ENCODE measurements at regions not wholly inside any gene's neighbourhood (a gene's known extent, or its start where the extent isn't known, plus 50 kb on each side); places are given as distances from the start of the nearest gene placed in this dataset.

DNA sequence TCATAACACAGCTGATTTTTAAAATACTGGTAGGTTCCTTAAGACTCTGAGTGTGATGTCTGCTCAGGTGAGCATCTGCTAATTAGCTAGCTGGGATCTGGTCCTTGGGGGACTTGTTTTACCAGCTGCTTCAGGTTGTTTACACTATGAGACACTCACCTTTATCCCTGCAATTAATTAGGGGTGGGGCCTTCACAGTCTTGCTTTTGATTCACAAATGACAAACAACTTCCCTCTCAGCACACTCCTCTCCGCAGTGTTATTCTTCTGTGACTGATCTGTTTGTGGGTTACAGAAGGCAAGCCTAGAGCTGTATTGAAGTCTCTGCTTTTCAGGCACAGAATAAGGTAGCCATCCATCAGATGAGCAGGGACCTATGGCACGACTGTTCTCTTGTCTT lies 62.0 kb upstream of the CD83 start:
- Histone ChIP-seq H3K4me1 (ENCODE audit: control insufficient read depth in 1 of 2, insufficient read depth in 2 of 2, low read length in 2 of 2) (no peaks in the 10 kb centered on the region), H4K91ac (ENCODE audit: low read depth, low read length) (no peak overlapping the region), H2BK12ac (ENCODE audit: low read length) (no peak overlapping the region), H3K79me1 (ENCODE audit: low read length) (no peaks in the 10 kb centered on the region), H2BK5ac (ENCODE audit: low read depth, low read length, poor library complexity) (no peak overlapping the region), H2AK5ac (ENCODE audit: low read length) (no peak overlapping the region), H3K9me3 (ENCODE audit: insufficient read depth, low read depth, low read length) (peaks cover 3% of the 10 kb centered on the region), H3K14ac (ENCODE audit: low read length) (no peak overlapping the region), H4K8ac (ENCODE audit: low read depth, low read length) (no peak overlapping the region), H2AFZ (ENCODE audit: insufficient read depth, low read length, poor library complexity) (no peak overlapping the region), H3K4ac (ENCODE audit: low read depth, low read length) (no peak overlapping the region), H3K27me3 (ENCODE audit: insufficient read depth, low read length) (no peaks in the 10 kb centered on the region), H3K9ac (ENCODE audit: low read length) (no peak overlapping the region), H3K4me2 (ENCODE audit: low read length) (no peak overlapping the region), H3K18ac (ENCODE audit: low read length) (no peak overlapping the region), H3K36me3 (ENCODE audit: control insufficient read depth in 1 of 2, insufficient read depth in 2 of 2, low read length in 2 of 2) (no peaks in the 10 kb centered on the region), H4K12ac (ENCODE audit: low read depth, low read length) (no peak overlapping the region), H3K79me2 (ENCODE audit: control insufficient read depth, insufficient read depth, low read length, poor library complexity) (no peaks in the 10 kb centered on the region), H3K23ac (ENCODE audit: low read length) (no peak overlapping the region), H3K27ac (ENCODE audit: low read depth, low read length) (no peak overlapping the region), H3K4me3 (ENCODE audit: low read depth, low read length) (no peak overlapping the region), H2BK120ac (ENCODE audit: insufficient read depth, low read length, poor library complexity) (no peak overlapping the region)
- no CpG with 5 or more reads among the region's 2 CpGs for whole genome bisulfite sequencing (ENCODE audit: extremely low coverage, insufficient coverage, insufficient read length)
- DNase-seq: no peak

DNA sequence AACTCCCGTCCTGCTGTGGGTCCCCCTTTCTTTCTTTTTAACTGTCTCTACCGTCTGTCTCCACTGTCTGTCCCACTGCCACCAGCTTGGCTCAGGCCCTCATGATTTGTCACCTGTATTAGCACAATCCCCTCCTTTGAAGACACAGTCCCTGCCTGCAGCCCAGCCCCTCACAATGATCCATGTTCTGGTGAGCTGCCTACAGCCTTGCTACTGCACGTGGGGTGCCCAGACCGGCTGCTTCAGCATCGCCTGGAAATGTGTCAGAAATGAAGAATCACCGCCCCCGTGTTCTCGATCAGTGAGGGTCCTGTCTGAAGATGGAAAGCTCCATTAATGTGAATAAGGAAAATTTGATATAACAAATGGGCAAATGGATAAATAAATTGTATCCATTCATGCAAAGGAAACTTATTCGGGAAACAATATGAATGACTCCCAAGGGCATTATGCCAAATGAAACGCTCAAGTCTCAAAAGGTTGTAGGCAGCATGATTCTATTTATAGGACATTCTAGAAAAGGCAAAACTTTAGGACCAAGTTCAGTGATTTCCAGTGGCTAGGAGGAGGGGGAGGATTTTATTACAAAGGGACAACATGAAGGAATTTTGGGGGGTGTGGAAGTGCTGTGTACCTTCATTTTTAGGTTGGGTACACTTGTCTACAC lies 59.4 kb upstream of the CD83 start:
- H3K79me1 ChIP-seq (ENCODE audit: low read length): no peaks in the 10 kb centered on the region
- H3K79me2 ChIP-seq (ENCODE audit: control insufficient read depth, insufficient read depth, low read length, poor library complexity): no peaks in the 10 kb centered on the region
- no peak overlapping the region for H4K12ac ChIP-seq (ENCODE audit: low read depth, low read length)
- H3K36me3 ChIP-seq (ENCODE audit: control insufficient read depth in 1 of 2, insufficient read depth in 2 of 2, low read length in 2 of 2): no peaks in the 10 kb centered on the region
- H4K8ac ChIP-seq (ENCODE audit: low read depth, low read length): no peak overlapping the region
- no peak for DNase-seq
- no peak overlapping the region for H3K18ac ChIP-seq (ENCODE audit: low read length)
- H2BK5ac ChIP-seq (ENCODE audit: low read depth, low read length, poor library complexity): no peak overlapping the region
- H3K4ac ChIP-seq (ENCODE audit: low read depth, low read length): no peak overlapping the region
- H3K14ac ChIP-seq (ENCODE audit: low read length): no peak overlapping the region
- no peak overlapping the region for H4K91ac ChIP-seq (ENCODE audit: low read depth, low read length)
- no peak overlapping the region for H2AK5ac ChIP-seq (ENCODE audit: low read length)
- no peak overlapping the region for H3K23ac ChIP-seq (ENCODE audit: low read length)
- no peak overlapping the region for H2AFZ ChIP-seq (ENCODE audit: insufficient read depth, low read length, poor library complexity)
- no peak overlapping the region for H3K27ac ChIP-seq (ENCODE audit: low read depth, low read length)
- WGBS (ENCODE audit: extremely low coverage, insufficient coverage, insufficient read length): no CpG with 5 or more reads among the region's 10 CpGs
- no peak overlapping the region for H3K4me2 ChIP-seq (ENCODE audit: low read length)
- no peaks in the 10 kb centered on the region for H3K4me1 ChIP-seq (ENCODE audit: control insufficient read depth in 1 of 2, insufficient read depth in 2 of 2, low read length in 2 of 2)
- no peaks in the 10 kb centered on the region for H3K27me3 ChIP-seq (ENCODE audit: insufficient read depth, low read length)
- H3K9me3 ChIP-seq (ENCODE audit: insufficient read depth, low read depth, low read length): peaks cover 2% of the 10 kb centered on the region
- no peak overlapping the region for H2BK120ac ChIP-seq (ENCODE audit: insufficient read depth, low read length, poor library complexity)
- no peak overlapping the region for H3K9ac ChIP-seq (ENCODE audit: low read length)
- no peak overlapping the region for H3K4me3 ChIP-seq (ENCODE audit: low read depth, low read length)
- H2BK12ac ChIP-seq (ENCODE audit: low read length): no peak overlapping the region

- H3K36me3 ChIP-seq (ENCODE audit: control insufficient read depth in 1 of 2, insufficient read depth in 2 of 2, low read length in 2 of 2): no peaks in the 10 kb centered on the region
- H3K23ac ChIP-seq (ENCODE audit: low read length): no peak overlapping the region
- H3K14ac ChIP-seq (ENCODE audit: low read length): no peak overlapping the region
- H3K4me2 ChIP-seq (ENCODE audit: low read length): no peak overlapping the region
- no peaks in the 10 kb centered on the region for H3K4me1 ChIP-seq (ENCODE audit: control insufficient read depth in 1 of 2, insufficient read depth in 2 of 2, low read length in 2 of 2)
- no peak overlapping the region for H3K9ac ChIP-seq (ENCODE audit: low read length)
- H2BK5ac ChIP-seq (ENCODE audit: low read depth, low read length, poor library complexity): no peak overlapping the region
- no peak overlapping the region for H2BK12ac ChIP-seq (ENCODE audit: low read length)
- H3K79me2 ChIP-seq (ENCODE audit: control insufficient read depth, insufficient read depth, low read length, poor library complexity): no peaks in the 10 kb centered on the region
- no peak overlapping the region for H2BK120ac ChIP-seq (ENCODE audit: insufficient read depth, low read length, poor library complexity)
- no peak overlapping the region for H2AK5ac ChIP-seq (ENCODE audit: low read length)
- H3K79me1 ChIP-seq (ENCODE audit: low read length): no peaks in the 10 kb centered on the region
- no peaks in the 10 kb centered on the region for H3K27me3 ChIP-seq (ENCODE audit: insufficient read depth, low read length)
- H4K8ac ChIP-seq (ENCODE audit: low read depth, low read length): no peak overlapping the region
- no peak overlapping the region for H3K4ac ChIP-seq (ENCODE audit: low read depth, low read length)
- no peak overlapping the region for H3K4me3 ChIP-seq (ENCODE audit: low read depth, low read length)
- DNase-seq: no peak
- no peak overlapping the region for H3K27ac ChIP-seq (ENCODE audit: low read depth, low read length)
- WGBS (ENCODE audit: extremely low coverage, insufficient coverage, insufficient read length): no CpG with 5 or more reads among the region's 3 CpGs
- no peak overlapping the region for H3K18ac ChIP-seq (ENCODE audit: low read length)
- H3K9me3 ChIP-seq (ENCODE audit: insufficient read depth, low read depth, low read length): peaks cover 2% of the 10 kb centered on the region
- no peak overlapping the region for H4K91ac ChIP-seq (ENCODE audit: low read depth, low read length)
- no peak overlapping the region for H4K12ac ChIP-seq (ENCODE audit: low read depth, low read length)
- no peak overlapping the region for H2AFZ ChIP-seq (ENCODE audit: insufficient read depth, low read length, poor library complexity)
Observed at GRCh38 chr6:14058735-14059134, 58.8 kb upstream of the CD83 start.

- DNase-seq: no peak
- no peaks in the 10 kb centered on the region for H3K79me2 ChIP-seq (ENCODE audit: control insufficient read depth, insufficient read depth, low read length, poor library complexity)
- no peak overlapping the region for H2BK120ac ChIP-seq (ENCODE audit: insufficient read depth, low read length, poor library complexity)
- H3K23ac ChIP-seq (ENCODE audit: low read length): no peak overlapping the region
- no peak overlapping the region for H4K91ac ChIP-seq (ENCODE audit: low read depth, low read length)
- H3K9me3 ChIP-seq (ENCODE audit: insufficient read depth, low read depth, low read length): peaks cover 2% of the 10 kb centered on the region
- H3K18ac ChIP-seq (ENCODE audit: low read length): no peak overlapping the region
- H3K14ac ChIP-seq (ENCODE audit: low read length): no peak overlapping the region
- H4K8ac ChIP-seq (ENCODE audit: low read depth, low read length): no peak overlapping the region
- H4K12ac ChIP-seq (ENCODE audit: low read depth, low read length): no peak overlapping the region
- H3K4me2 ChIP-seq (ENCODE audit: low read length): no peak overlapping the region
- no peak overlapping the region for H3K27ac ChIP-seq (ENCODE audit: low read depth, low read length)
- H3K4me3 ChIP-seq (ENCODE audit: low read depth, low read length): no peak overlapping the region
- H3K4ac ChIP-seq (ENCODE audit: low read depth, low read length): no peak overlapping the region
- no peaks in the 10 kb centered on the region for H3K4me1 ChIP-seq (ENCODE audit: control insufficient read depth in 1 of 2, insufficient read depth in 2 of 2, low read length in 2 of 2)
- H2BK5ac ChIP-seq (ENCODE audit: low read depth, low read length, poor library complexity): no peak overlapping the region
- no peaks in the 10 kb centered on the region for H3K79me1 ChIP-seq (ENCODE audit: low read length)
- H3K9ac ChIP-seq (ENCODE audit: low read length): no peak overlapping the region
- no CpG with 5 or more reads among the region's 10 CpGs for WGBS (ENCODE audit: extremely low coverage, insufficient coverage, insufficient read length)
- no peak overlapping the region for H2AK5ac ChIP-seq (ENCODE audit: low read length)
- H2AFZ ChIP-seq (ENCODE audit: insufficient read depth, low read length, poor library complexity): no peak overlapping the region
- no peak overlapping the region for H2BK12ac ChIP-seq (ENCODE audit: low read length)
- H3K27me3 ChIP-seq (ENCODE audit: insufficient read depth, low read length): no peaks in the 10 kb centered on the region
- H3K36me3 ChIP-seq (ENCODE audit: control insufficient read depth in 1 of 2, insufficient read depth in 2 of 2, low read length in 2 of 2): no peaks in the 10 kb centered on the region
Observed at GRCh38 chr6:14059791-14060436, 57.7 kb upstream of the CD83 start.

Measured in trophoblast cell (in vitro differentiated cells and primary cell).